Panc1 (cell line): ENCODE measurements at regions not wholly inside any gene's neighbourhood (a gene's known extent, or its start where the extent isn't known, plus 50 kb on each side); places are given as distances from the start of the nearest gene placed in this dataset.

Experiments
- POLR2AphosphoS5 ChIP-seq: IDR thresholded peaks from 2 replicates; pipeline ENCODE4 v1.6.1; 2012; ENCODE audit warnings: mild to moderate bottlenecking, low read depth, low read length, moderate library complexity
- REST ChIP-seq, 2 experiments: IDR thresholded peaks; 2 replicates each; pipeline ENCODE4 v1.6.1; 2011 to 2012; ENCODE audit warnings: low read depth in 2 of 2, control low read depth in 1 of 2, low read length in 1 of 2, mild to moderate bottlenecking in 1 of 2, moderate library complexity in 1 of 2; ENCODE audit not compliant: insufficient read depth in 1 of 2
- SIN3A ChIP-seq: IDR thresholded peaks from 2 replicates; pipeline ENCODE4 v1.6.1; 2012; ENCODE audit warnings: low read depth, mild to moderate bottlenecking, low read length, moderate library complexity, borderline replicate concordance; ENCODE audit not compliant: insufficient read depth
- TF ChIP-seq, protein P1 (sequence below): fragments of 450-650 bp; IDR thresholded peaks from 2 replicates; pipeline ENCODE4 v1.5.1; 2017; ENCODE audit warnings: mild to moderate bottlenecking

DNA sequence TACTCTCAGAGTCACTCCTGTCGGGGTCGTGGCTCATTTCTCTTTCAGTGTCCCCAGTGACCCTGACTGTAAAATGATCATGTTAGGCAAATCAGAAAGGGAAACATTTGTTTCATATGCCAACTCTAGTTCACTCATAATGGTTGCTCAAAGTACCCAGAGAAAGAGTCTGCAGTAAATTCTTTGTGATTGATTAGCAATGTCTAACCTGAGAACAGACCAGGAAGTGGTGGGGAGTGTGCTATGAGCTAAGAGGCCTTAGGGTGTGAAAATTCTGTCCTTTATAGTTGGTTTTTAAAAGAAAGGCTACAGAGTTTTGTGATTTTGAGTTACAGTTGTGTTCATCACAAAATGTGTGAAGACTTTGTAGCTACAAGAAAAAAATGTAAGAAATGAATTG, 108.9 kb downstream of the EDEM1 start:
- TF ChIP-seq REST (IDR thresholded peaks at IDR 0.05; ENCODE audit: insufficient read depth in 1 of 2, low read depth in 2 of 2, low read length in 1 of 2): no peak
- TF ChIP-seq, protein P1, sequence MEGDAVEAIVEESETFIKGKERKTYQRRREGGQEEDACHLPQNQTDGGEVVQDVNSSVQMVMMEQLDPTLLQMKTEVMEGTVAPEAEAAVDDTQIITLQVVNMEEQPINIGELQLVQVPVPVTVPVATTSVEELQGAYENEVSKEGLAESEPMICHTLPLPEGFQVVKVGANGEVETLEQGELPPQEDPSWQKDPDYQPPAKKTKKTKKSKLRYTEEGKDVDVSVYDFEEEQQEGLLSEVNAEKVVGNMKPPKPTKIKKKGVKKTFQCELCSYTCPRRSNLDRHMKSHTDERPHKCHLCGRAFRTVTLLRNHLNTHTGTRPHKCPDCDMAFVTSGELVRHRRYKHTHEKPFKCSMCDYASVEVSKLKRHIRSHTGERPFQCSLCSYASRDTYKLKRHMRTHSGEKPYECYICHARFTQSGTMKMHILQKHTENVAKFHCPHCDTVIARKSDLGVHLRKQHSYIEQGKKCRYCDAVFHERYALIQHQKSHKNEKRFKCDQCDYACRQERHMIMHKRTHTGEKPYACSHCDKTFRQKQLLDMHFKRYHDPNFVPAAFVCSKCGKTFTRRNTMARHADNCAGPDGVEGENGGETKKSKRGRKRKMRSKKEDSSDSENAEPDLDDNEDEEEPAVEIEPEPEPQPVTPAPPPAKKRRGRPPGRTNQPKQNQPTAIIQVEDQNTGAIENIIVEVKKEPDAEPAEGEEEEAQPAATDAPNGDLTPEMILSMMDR: no peak
- no peak for TF ChIP-seq POLR2AphosphoS5
- no peak for TF ChIP-seq SIN3A
